ENCODE measurements at regions not wholly inside any gene's neighbourhood (a gene's known extent, or its start where the extent isn't known, plus 50 kb on each side); places are given as distances from the start of the nearest gene placed in this dataset.

GRCh38 chr3:195005759-195006510, 265.0 kb downstream of the XXYLT1 start:
- DNase-seq (ENCODE audit: low read depth in 2 of 2, low spot score in 1 of 2): no peak

- DNase-seq (ENCODE audit: low read depth in 2 of 2, low spot score in 1 of 2): no peak
These were observed 263.8 kb downstream of the XXYLT1 start for GRCh38 chr3:195007151-195007550.

- no peak for DNase-seq (ENCODE audit: low read depth in 2 of 2, low spot score in 1 of 2)
These were observed 263.2 kb downstream of the XXYLT1 start for GRCh38 chr3:195007766-195008165.

GRCh38 chr3:195008816-195009215, 262.1 kb downstream of the XXYLT1 start:
- DNase-seq (ENCODE audit: low read depth in 2 of 2, low spot score in 1 of 2): no peak

GRCh38 chr3:195009616-195010015, 261.3 kb downstream of the XXYLT1 start:
- DNase-seq (ENCODE audit: low read depth in 2 of 2, low spot score in 1 of 2): no peak

- no peak for DNase-seq (ENCODE audit: low read depth in 2 of 2, low spot score in 1 of 2)
These were observed 260.3 kb downstream of the XXYLT1 start for GRCh38 chr3:195010551-195011100.

GRCh38 chr3:195011231-195011834, 259.6 kb downstream of the XXYLT1 start:
- DNase-seq (ENCODE audit: low read depth in 2 of 2, low spot score in 1 of 2): no peak

- DNase-seq (ENCODE audit: low read depth in 2 of 2, low spot score in 1 of 2): no peak
These were observed 258.9 kb downstream of the XXYLT1 start for GRCh38 chr3:195012100-195012499.

GRCh38 chr3:195012571-195012970, 258.4 kb downstream of the XXYLT1 start:
- no peak for DNase-seq (ENCODE audit: low read depth in 2 of 2, low spot score in 1 of 2)

GRCh38 chr3:195013411-195014361, 257.3 kb downstream of the XXYLT1 start:
- no peak for DNase-seq (ENCODE audit: low read depth in 2 of 2, low spot score in 1 of 2)

- DNase-seq (ENCODE audit: low read depth in 2 of 2, low spot score in 1 of 2): no peak
These were observed 255.9 kb downstream of the XXYLT1 start for GRCh38 chr3:195015021-195015420.

GRCh38 chr3:195017151-195017550, 253.8 kb downstream of the XXYLT1 start:
- no peak for DNase-seq (ENCODE audit: low read depth in 2 of 2, low spot score in 1 of 2)
